Keratinocyte (primary cell): ENCODE measurements at regions not wholly inside any gene's neighbourhood (a gene's known extent, or its start where the extent isn't known, plus 50 kb on each side); places are given as distances from the start of the nearest gene placed in this dataset.

Experiments used
- DNase-seq: peaks from one replicate; pipeline ENCODE4 v3.0.0-alpha.2; 2011; ENCODE audit warnings: low read depth, missing footprints, low spot score
- FAIRE-seq: peaks from 2 replicates; lab custom pipeline; 2011; peaks lifted over from hg19 to GRCh38; lab: Jason Lieb, UNC
- H2AFZ ChIP-seq: 2 replicates; pipeline ENCODE4 v1.6.0; 2012; ENCODE audit warnings: low read length, control low read depth, inconsistent platforms; ENCODE audit not compliant: control insufficient read depth
- H3K27ac ChIP-seq: 2 replicates; pipeline ENCODE4 v1.5.1; 2011; ENCODE audit warnings: low read length; ENCODE audit not compliant: control insufficient read depth, insufficient read depth
- H3K27me3 ChIP-seq: 3 replicates; pipeline ENCODE4 v1.6.0; 2011; ENCODE audit warnings: low read length; ENCODE audit not compliant: control insufficient read depth, insufficient read depth; ENCODE audit errors: extremely low read depth
- H3K36me3 ChIP-seq, 2 experiments: 2 replicates in 1 of 2; 3 replicates in 1 of 2; pipeline ENCODE4 v1.5.1; 2011; ENCODE audit warnings: low read length in 2 of 2, mild to moderate bottlenecking in 1 of 2; ENCODE audit not compliant: control insufficient read depth in 2 of 2, insufficient read depth in 2 of 2; ENCODE audit errors: extremely low read depth in 1 of 2
- H3K4me1 ChIP-seq: 3 replicates; pipeline ENCODE4 v1.5.1; 2011; ENCODE audit warnings: low read length; ENCODE audit not compliant: control insufficient read depth, insufficient read depth; ENCODE audit errors: extremely low read depth
- H3K4me2 ChIP-seq: 3 replicates; pipeline ENCODE4 v1.6.0; 2011; ENCODE audit warnings: low read depth, low read length; ENCODE audit not compliant: control insufficient read depth, insufficient read depth; ENCODE audit errors: extremely low read depth
- H3K4me3 ChIP-seq, 3 experiments: fragments of 200-600 bp in 1 of 3; sonication (generic) in 1 of 3; 2 replicates in 2 of 3; 3 replicates in 1 of 3; pipeline ENCODE4 v1.5.1; 2011 to 2016; ENCODE audit warnings: low read length in 3 of 3, mild to moderate bottlenecking in 3 of 3, control low read depth in 2 of 3, inconsistent platforms in 1 of 3, low read depth in 1 of 3, mixed read lengths in 1 of 3, mixed run types in 1 of 3, moderate library complexity in 1 of 3; ENCODE audit not compliant: control insufficient read depth in 2 of 3, insufficient read depth in 2 of 3; ENCODE audit errors: extremely low read depth in 1 of 3
- H3K79me2 ChIP-seq: 2 replicates; pipeline ENCODE4 v1.6.0; 2012; ENCODE audit warnings: low read length; ENCODE audit not compliant: control insufficient read depth, insufficient read depth
- H3K9ac ChIP-seq: 3 replicates; pipeline ENCODE4 v1.6.0; 2011; ENCODE audit warnings: low read length; ENCODE audit not compliant: control insufficient read depth, insufficient read depth; ENCODE audit errors: extremely low read depth
- H3K9me1 ChIP-seq: 3 replicates; pipeline ENCODE4 v1.6.0; 2011; ENCODE audit warnings: low read length; ENCODE audit not compliant: control insufficient read depth, insufficient read depth; ENCODE audit errors: extremely low read depth
- H3K9me3 ChIP-seq: 2 replicates; pipeline ENCODE4 v1.5.1; 2012; ENCODE audit warnings: low read depth, low read length; ENCODE audit not compliant: control insufficient read depth
- H4K20me1 ChIP-seq: 3 replicates; pipeline ENCODE4 v1.6.0; 2011; ENCODE audit warnings: low read length; ENCODE audit not compliant: control insufficient read depth, insufficient read depth; ENCODE audit errors: extremely low read depth
- EZH2 ChIP-seq: IDR thresholded peaks from one replicate; pipeline ENCODE4 v1.6.1; 2012; ENCODE audit warnings: inconsistent platforms, mild to moderate bottlenecking, low read length, moderate library complexity
- dilution Hi-C: fragments of 300-500 bp; cut with MboI; formaldehyde crosslinking; loops from one replicate; pipeline ENCODE4 v1.7.0; 2020; ENCODE audit warnings: low sequenced_read_pairs; ENCODE audit not compliant: extremely low pct_ligation_motif_present
- TF ChIP-seq, protein P1 (sequence below), 3 experiments: IDR thresholded peaks in 1 of 3; conservative IDR thresholded peaks in 1 of 3; optimal IDR thresholded peaks in 1 of 3; 2 replicates in 2 of 3; 3 replicates in 1 of 3; pipeline versions ENCODE3 to v1.5.1; 2011; ENCODE audit warnings: low read length in 3 of 3, mild to moderate bottlenecking in 3 of 3, moderate library complexity in 2 of 3, control low read depth in 1 of 3, inconsistent platforms in 1 of 3; ENCODE audit not compliant: insufficient read depth in 2 of 3; ENCODE audit errors: extremely low read depth in 1 of 3

DNA sequence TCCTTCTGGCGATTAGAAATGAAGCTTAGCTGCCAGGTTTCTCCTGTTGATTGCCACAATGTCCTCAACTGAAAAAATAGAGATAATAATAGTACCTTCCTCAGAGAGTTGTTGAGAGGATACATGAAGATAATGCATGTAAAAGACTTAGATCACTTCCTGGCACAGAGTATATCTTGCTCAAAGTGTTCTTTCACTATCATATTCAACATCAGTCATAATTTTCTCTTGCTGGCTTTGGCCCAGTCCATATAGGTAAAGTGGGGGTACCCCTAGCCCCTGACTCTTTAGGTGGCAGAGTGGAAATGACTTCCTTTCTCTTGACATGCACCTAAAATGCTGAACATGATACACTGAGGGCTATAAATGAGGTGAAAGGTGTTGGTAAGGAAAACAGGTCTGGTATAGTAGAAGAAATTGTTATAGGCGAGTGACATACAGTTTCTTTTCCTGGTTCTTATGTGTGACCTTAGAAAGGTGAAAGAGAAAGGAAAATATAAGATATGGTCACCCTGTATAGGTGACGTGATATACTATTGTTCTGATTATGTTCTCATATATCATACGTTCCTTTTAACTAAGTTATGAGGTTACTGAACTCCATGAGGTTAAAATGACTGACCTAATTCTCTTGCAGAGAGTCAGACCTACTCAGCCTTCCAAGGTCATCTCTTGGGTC lies 209.9 kb upstream of the DEPDC1 start:
- Histone ChIP-seq H3K27me3 (no peaks in the 10 kb centered on the region), H3K4me2 (no peak overlapping the region), H3K4me1 (peaks cover 12% of the 10 kb centered on the region), H3K79me2 (no peaks in the 10 kb centered on the region), H2AFZ (no peak overlapping the region), H3K9me3 (no peaks in the 10 kb centered on the region), H3K36me3 (no peaks in the 10 kb centered on the region), H3K27ac (no peak overlapping the region), H4K20me1 (no peaks in the 10 kb centered on the region), H3K4me3 (no peak overlapping the region), H3K9me1 (no peaks in the 10 kb centered on the region), H3K9ac (no peak overlapping the region)
- dilution Hi-C loops = no loop called here
- DNase-seq (no peak), FAIRE-seq (no peak)
- TF ChIP-seq, protein P1, sequence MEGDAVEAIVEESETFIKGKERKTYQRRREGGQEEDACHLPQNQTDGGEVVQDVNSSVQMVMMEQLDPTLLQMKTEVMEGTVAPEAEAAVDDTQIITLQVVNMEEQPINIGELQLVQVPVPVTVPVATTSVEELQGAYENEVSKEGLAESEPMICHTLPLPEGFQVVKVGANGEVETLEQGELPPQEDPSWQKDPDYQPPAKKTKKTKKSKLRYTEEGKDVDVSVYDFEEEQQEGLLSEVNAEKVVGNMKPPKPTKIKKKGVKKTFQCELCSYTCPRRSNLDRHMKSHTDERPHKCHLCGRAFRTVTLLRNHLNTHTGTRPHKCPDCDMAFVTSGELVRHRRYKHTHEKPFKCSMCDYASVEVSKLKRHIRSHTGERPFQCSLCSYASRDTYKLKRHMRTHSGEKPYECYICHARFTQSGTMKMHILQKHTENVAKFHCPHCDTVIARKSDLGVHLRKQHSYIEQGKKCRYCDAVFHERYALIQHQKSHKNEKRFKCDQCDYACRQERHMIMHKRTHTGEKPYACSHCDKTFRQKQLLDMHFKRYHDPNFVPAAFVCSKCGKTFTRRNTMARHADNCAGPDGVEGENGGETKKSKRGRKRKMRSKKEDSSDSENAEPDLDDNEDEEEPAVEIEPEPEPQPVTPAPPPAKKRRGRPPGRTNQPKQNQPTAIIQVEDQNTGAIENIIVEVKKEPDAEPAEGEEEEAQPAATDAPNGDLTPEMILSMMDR (optimal IDR thresholded peaks at IDR 0.05 in 1 of 3, IDR thresholded peaks at IDR 0.05 in 1 of 3, conservative IDR thresholded peaks at IDR 0.05 in 1 of 3; ENCODE audit: extremely low read depth in 1 of 3, insufficient read depth in 2 of 3, low read length in 3 of 3) = no peak
- no peak for TF ChIP-seq EZH2

DNA sequence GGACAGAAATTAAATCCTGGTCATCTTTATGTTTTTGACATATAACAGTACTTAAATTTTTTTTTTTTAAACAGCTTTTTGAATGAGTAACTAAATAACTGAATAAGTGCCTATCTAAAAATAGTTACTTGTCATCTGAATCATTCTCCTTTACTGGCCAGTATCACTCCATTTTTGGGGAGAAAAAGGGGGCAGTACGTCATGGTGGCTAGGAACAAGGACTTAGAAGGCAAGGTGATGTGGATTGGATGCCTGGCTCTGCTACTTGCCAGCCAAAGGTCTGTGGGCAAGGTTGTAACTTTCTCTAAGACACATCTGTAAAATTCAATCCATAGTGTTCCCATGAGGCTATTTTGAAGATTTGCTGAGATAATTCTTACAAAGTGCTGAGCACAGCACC lies 220.4 kb upstream of the DEPDC1 start:
- TF ChIP-seq EZH2 = no peak
- TF ChIP-seq, protein P1 (optimal IDR thresholded peaks at IDR 0.05 in 1 of 3, IDR thresholded peaks at IDR 0.05 in 1 of 3, conservative IDR thresholded peaks at IDR 0.05 in 1 of 3; ENCODE audit: extremely low read depth in 1 of 3, insufficient read depth in 2 of 3, low read length in 3 of 3) = no peak
- FAIRE-seq (no peak), DNase-seq (no peak)
- H3K9me3 ChIP-seq = no peaks in the 10 kb centered on the region
- H3K4me2 ChIP-seq = no peak overlapping the region
- H3K36me3 ChIP-seq = no peaks in the 10 kb centered on the region
- H2AFZ ChIP-seq = no peak overlapping the region
- no peak overlapping the region for H3K9ac ChIP-seq
- no peaks in the 10 kb centered on the region for H3K4me1 ChIP-seq
- no peaks in the 10 kb centered on the region for H3K79me2 ChIP-seq
- no peak overlapping the region for H3K27ac ChIP-seq
- dilution Hi-C loops = no loop called here
- H4K20me1 ChIP-seq = no peaks in the 10 kb centered on the region
- no peaks in the 10 kb centered on the region for H3K27me3 ChIP-seq
- H3K4me3 ChIP-seq = no peak overlapping the region
- H3K9me1 ChIP-seq = no peaks in the 10 kb centered on the region
